OCI-LY3 (cell line): ENCODE measurements at regions not wholly inside any gene's neighbourhood (a gene's known extent, or its start where the extent isn't known, plus 50 kb on each side); places are given as distances from the start of the nearest gene placed in this dataset.

Source experiments
- EZH2phosphoT487 ChIP-seq: fragments of 200-600 bp; shearing (Covaris generic); IDR thresholded peaks from 2 replicates; pipeline ENCODE4 v1.6.1; 2018; ENCODE audit warnings: antibody characterized with exemption, mixed run types, low read depth
- TF ChIP-seq, protein P1 (sequence below): fragments of 200-600, 300-600 bp; sonication (generic); IDR thresholded peaks from 2 replicates; pipeline ENCODE4 v1.5.1; 2014; ENCODE audit warnings: antibody characterized with exemption, low read length, low read depth

DNA sequence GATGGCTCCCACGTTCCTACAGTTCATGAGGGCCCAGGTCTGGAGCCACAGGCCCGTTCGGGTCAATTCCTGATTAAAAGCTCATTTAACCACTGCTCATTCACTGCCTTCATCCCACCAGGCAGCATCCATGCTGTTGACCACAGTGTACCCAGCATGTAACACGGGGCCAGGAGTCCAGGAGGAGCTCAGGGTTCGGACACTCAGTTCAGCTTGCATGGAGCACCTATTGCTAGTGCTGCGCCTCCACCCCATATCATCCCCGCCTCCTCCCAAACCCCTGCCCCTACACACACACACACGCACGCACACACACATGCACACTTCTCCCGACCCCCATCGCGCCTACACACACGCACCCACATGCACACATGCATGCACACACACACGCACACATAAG, 72.9 kb upstream of the SNTG2 start:
- TF ChIP-seq, protein P1, sequence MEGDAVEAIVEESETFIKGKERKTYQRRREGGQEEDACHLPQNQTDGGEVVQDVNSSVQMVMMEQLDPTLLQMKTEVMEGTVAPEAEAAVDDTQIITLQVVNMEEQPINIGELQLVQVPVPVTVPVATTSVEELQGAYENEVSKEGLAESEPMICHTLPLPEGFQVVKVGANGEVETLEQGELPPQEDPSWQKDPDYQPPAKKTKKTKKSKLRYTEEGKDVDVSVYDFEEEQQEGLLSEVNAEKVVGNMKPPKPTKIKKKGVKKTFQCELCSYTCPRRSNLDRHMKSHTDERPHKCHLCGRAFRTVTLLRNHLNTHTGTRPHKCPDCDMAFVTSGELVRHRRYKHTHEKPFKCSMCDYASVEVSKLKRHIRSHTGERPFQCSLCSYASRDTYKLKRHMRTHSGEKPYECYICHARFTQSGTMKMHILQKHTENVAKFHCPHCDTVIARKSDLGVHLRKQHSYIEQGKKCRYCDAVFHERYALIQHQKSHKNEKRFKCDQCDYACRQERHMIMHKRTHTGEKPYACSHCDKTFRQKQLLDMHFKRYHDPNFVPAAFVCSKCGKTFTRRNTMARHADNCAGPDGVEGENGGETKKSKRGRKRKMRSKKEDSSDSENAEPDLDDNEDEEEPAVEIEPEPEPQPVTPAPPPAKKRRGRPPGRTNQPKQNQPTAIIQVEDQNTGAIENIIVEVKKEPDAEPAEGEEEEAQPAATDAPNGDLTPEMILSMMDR, result no peak
- no peak for TF ChIP-seq EZH2phosphoT487
